ENCODE measurements at regions not wholly inside any gene's neighbourhood (a gene's known extent, or its start where the extent isn't known, plus 50 kb on each side); places are given as distances from the start of the nearest gene placed in this dataset.

DNA sequence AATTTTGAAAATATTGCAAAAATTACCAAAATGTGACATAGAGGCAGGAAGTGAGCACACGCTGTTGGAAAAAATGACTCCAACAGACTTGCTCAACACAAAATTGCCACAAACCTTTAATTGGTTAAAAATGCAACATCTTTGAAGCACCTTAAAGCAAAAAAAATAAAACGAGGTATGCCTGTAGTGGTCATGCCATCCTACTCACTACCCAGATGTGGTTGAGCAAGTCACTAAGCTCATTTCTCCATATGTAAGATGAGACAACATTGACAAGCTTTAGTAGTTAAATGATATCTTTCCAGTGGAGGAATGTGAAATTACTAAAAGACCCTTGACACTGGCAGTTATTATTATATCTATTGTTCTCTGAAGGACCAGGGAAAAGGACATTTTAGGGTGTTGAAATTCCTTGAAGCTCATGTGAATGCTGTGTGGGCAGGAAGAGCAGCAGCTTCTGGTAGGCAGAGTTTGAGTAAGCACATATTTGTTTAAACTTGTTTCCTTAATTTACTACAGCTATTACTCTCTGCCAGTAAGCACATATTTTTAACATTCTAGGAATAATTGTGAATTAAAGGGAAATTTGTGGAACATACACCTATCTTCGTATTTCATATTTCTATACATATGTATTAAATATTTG lies 131.6 kb upstream of the P2RY1 start:
- TF ChIP-seq, protein P1, sequence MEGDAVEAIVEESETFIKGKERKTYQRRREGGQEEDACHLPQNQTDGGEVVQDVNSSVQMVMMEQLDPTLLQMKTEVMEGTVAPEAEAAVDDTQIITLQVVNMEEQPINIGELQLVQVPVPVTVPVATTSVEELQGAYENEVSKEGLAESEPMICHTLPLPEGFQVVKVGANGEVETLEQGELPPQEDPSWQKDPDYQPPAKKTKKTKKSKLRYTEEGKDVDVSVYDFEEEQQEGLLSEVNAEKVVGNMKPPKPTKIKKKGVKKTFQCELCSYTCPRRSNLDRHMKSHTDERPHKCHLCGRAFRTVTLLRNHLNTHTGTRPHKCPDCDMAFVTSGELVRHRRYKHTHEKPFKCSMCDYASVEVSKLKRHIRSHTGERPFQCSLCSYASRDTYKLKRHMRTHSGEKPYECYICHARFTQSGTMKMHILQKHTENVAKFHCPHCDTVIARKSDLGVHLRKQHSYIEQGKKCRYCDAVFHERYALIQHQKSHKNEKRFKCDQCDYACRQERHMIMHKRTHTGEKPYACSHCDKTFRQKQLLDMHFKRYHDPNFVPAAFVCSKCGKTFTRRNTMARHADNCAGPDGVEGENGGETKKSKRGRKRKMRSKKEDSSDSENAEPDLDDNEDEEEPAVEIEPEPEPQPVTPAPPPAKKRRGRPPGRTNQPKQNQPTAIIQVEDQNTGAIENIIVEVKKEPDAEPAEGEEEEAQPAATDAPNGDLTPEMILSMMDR (IDR thresholded peaks at IDR 0.05; ENCODE audit: low read depth, low read length, poor library complexity, severe bottlenecking): no peak
- TF ChIP-seq EZH2phosphoT487 (IDR thresholded peaks at IDR 0.05; ENCODE audit: borderline replicate concordance, low read length): no peak
